DND-41 (cell line): ENCODE measurements at regions not wholly inside any gene's neighbourhood (a gene's known extent, or its start where the extent isn't known, plus 50 kb on each side); places are given as distances from the start of the nearest gene placed in this dataset.

Source experiments
- ATAC-seq: fragments of 200-7000 bp; cut with Tn5 transposase; 3 replicates; pipeline ENCODE4 v1.9.1; 2021; ENCODE audit warnings: low read depth; ENCODE audit not compliant: insufficient read depth
- DNase-seq: peaks from one replicate; pipeline ENCODE4 v3.0.0-alpha.2; 2020
- H2AFZ ChIP-seq: 2 replicates; pipeline ENCODE4 v1.6.0; 2012; ENCODE audit warnings: low read depth, low read length
- H3K27ac ChIP-seq: 2 replicates; pipeline ENCODE4 v1.5.1; 2012; ENCODE audit warnings: low read length, inconsistent platforms
- H3K27me3 ChIP-seq: fragments of 200-600 bp; sonication (generic); 2 replicates; pipeline ENCODE4 v1.6.0; 2012; ENCODE audit warnings: low read length, mild to moderate bottlenecking, inconsistent platforms; ENCODE audit not compliant: insufficient read depth, poor library complexity
- H3K36me3 ChIP-seq: 2 replicates; pipeline ENCODE4 v1.5.1; 2012; ENCODE audit warnings: low read length, inconsistent platforms; ENCODE audit not compliant: insufficient read depth
- H3K4me1 ChIP-seq: 2 replicates; pipeline ENCODE4 v1.5.1; 2012; ENCODE audit warnings: mild to moderate bottlenecking, low read length; ENCODE audit not compliant: insufficient read depth
- H3K4me2 ChIP-seq: 2 replicates; pipeline ENCODE4 v1.6.0; 2012; ENCODE audit warnings: mild to moderate bottlenecking, moderate library complexity, low read length, inconsistent platforms; ENCODE audit not compliant: insufficient read depth
- H3K4me3 ChIP-seq, 2 experiments: fragments of 200-600 bp in 1 of 2; shearing (Covaris generic) in 1 of 2; 2 replicates each; pipeline ENCODE4 v1.5.1; 2012 to 2016; ENCODE audit warnings: inconsistent platforms in 2 of 2, low read length in 2 of 2, mild to moderate bottlenecking in 2 of 2, low read depth in 1 of 2, moderate library complexity in 1 of 2
- H3K79me2 ChIP-seq: 2 replicates; pipeline ENCODE4 v1.6.0; 2012; ENCODE audit warnings: low read length, inconsistent platforms; ENCODE audit not compliant: insufficient read depth
- H3K9ac ChIP-seq: 2 replicates; pipeline ENCODE4 v1.6.0; 2012; ENCODE audit warnings: low read depth, mild to moderate bottlenecking, inconsistent platforms, low read length, moderate library complexity
- H3K9me3 ChIP-seq: 2 replicates; pipeline ENCODE4 v1.5.1; 2012; ENCODE audit warnings: low read length, moderate library complexity, mild to moderate bottlenecking, inconsistent platforms; ENCODE audit not compliant: insufficient read depth, severe bottlenecking
- H4K20me1 ChIP-seq: 2 replicates; pipeline ENCODE4 v1.6.0; 2012; ENCODE audit warnings: low read length; ENCODE audit not compliant: insufficient read depth
- CTCF ChIP-seq: IDR thresholded peaks from 2 replicates; pipeline ENCODE4 v1.5.1; 2012; ENCODE audit warnings: borderline replicate concordance, low read length, moderate library complexity, mild to moderate bottlenecking; ENCODE audit not compliant: poor library complexity, severe bottlenecking; ENCODE audit errors: extremely low read depth
- EZH2 ChIP-seq: IDR thresholded peaks from 3 replicates; pipeline ENCODE4 v1.6.1; 2012; ENCODE audit warnings: borderline replicate concordance, low read depth, mild to moderate bottlenecking, moderate library complexity, low read length, inconsistent platforms; ENCODE audit not compliant: severe bottlenecking

- Histone ChIP-seq H3K36me3 (no peaks in the 10 kb centered on the region), H3K9ac (no peak overlapping the region), H3K4me3 (no peak overlapping the region), H3K9me3 (no peaks in the 10 kb centered on the region), H3K79me2 (no peaks in the 10 kb centered on the region), H3K27me3 (no peaks in the 10 kb centered on the region), H3K4me2 (no peak overlapping the region), H3K4me1 (no peaks in the 10 kb centered on the region), H3K27ac (no peak overlapping the region), H4K20me1 (no peaks in the 10 kb centered on the region), H2AFZ (no peak overlapping the region)
- ATAC-seq (no peak), DNase-seq (no peak)
- TF ChIP-seq EZH2 (no peak), CTCF (no peak)
These were observed 578.2 kb downstream of the FAM133A start for GRCh38 chrX:94252211-94252610.

GRCh38 chrX:94256396-94256795 lies 582.4 kb downstream of the FAM133A start:
- Histone ChIP-seq H3K4me1 (no peaks in the 10 kb centered on the region), H3K79me2 (no peaks in the 10 kb centered on the region), H3K36me3 (no peaks in the 10 kb centered on the region), H3K27me3 (no peaks in the 10 kb centered on the region), H4K20me1 (no peaks in the 10 kb centered on the region), H3K9me3 (no peaks in the 10 kb centered on the region), H3K4me2 (no peak overlapping the region), H3K9ac (no peak overlapping the region), H3K27ac (no peak overlapping the region), H3K4me3 (no peak overlapping the region), H2AFZ (no peak overlapping the region)
- no peak for TF ChIP-seq CTCF
- no peak for TF ChIP-seq EZH2
- no peak for DNase-seq
- ATAC-seq = no peak

DNA sequence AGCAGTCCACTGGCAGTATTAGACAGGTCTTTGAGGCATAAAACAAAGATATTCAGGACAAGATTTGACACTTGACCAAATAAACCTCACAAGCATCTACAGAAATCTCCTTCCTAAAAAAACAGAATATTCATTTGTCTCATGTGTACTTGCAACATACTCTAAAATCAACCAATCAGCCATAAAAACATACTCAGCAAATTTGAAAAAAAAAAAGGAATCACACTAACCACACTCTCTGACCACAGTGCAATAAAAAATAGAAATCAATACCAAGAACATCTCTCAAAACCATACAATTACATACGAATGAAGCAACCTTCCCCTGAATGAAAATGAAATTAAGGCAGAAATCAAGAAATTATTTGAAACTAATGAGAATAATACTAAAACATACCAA lies 591.3 kb downstream of the FAM133A start:
- Histone ChIP-seq H3K4me1 (no peaks in the 10 kb centered on the region), H4K20me1 (no peaks in the 10 kb centered on the region), H2AFZ (no peak overlapping the region), H3K36me3 (no peaks in the 10 kb centered on the region), H3K4me2 (no peak overlapping the region), H3K4me3 (no peak overlapping the region), H3K27me3 (no peaks in the 10 kb centered on the region), H3K9me3 (no peaks in the 10 kb centered on the region), H3K9ac (no peak overlapping the region), H3K79me2 (no peaks in the 10 kb centered on the region), H3K27ac (no peak overlapping the region)
- no peak for ATAC-seq
- no peak for DNase-seq
- TF ChIP-seq CTCF = no peak
- TF ChIP-seq EZH2 = no peak

GRCh38 chrX:94288325-94288724 lies 614.3 kb downstream of the FAM133A start:
- no peak for ATAC-seq
- Histone ChIP-seq H4K20me1 (no peaks in the 10 kb centered on the region), H2AFZ (no peak overlapping the region), H3K27ac (no peak overlapping the region), H3K27me3 (no peaks in the 10 kb centered on the region), H3K9ac (no peak overlapping the region), H3K4me2 (no peak overlapping the region), H3K4me1 (no peaks in the 10 kb centered on the region), H3K4me3 (no peak overlapping the region), H3K36me3 (no peaks in the 10 kb centered on the region), H3K79me2 (no peaks in the 10 kb centered on the region), H3K9me3 (no peaks in the 10 kb centered on the region)
- no peak for TF ChIP-seq EZH2
- no peak for TF ChIP-seq CTCF
- DNase-seq = no peak
